ENCODE measurements at regions not wholly inside any gene's neighbourhood (a gene's known extent, or its start where the extent isn't known, plus 50 kb on each side); places are given as distances from the start of the nearest gene placed in this dataset.

DNA sequence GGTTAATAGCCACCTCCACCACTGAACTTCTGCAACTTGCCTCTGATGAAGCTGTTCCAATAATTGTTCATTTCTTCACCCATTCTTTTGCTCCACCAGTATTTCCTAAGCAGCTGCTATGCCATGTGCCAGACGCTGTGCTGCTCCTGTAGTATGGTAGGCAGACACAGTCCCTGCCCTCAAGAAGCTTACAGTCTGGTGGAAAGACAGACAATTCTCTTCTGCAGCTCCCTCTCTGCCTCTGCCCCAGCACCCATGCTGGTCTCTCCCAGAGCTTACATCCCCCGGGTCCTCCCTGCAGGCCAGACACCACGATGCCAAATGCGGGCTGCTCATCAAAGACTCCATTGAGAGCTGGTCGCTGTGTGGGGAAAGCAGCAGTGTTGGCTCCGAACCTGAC, 111.6 kb upstream of the ESRRB start:
- Mint-ChIP-seq H3K27me3 (peaks cover 33% of the 10 kb centered on the region), H3K36me3 (ENCODE audit: low read depth) (peaks cover 4% of the 10 kb centered on the region), H3K4me1 (no peaks in the 10 kb centered on the region), H3K4me3 (no peak overlapping the region), H3K27ac (no peak overlapping the region)
- no peaks in the 10 kb centered on the region for H3K9me3 ChIP-seq (ENCODE audit: control insufficient read depth, low read length, poor library complexity, severe bottlenecking)
- no peak for ATAC-seq
- DNase-seq, result no peak

DNA sequence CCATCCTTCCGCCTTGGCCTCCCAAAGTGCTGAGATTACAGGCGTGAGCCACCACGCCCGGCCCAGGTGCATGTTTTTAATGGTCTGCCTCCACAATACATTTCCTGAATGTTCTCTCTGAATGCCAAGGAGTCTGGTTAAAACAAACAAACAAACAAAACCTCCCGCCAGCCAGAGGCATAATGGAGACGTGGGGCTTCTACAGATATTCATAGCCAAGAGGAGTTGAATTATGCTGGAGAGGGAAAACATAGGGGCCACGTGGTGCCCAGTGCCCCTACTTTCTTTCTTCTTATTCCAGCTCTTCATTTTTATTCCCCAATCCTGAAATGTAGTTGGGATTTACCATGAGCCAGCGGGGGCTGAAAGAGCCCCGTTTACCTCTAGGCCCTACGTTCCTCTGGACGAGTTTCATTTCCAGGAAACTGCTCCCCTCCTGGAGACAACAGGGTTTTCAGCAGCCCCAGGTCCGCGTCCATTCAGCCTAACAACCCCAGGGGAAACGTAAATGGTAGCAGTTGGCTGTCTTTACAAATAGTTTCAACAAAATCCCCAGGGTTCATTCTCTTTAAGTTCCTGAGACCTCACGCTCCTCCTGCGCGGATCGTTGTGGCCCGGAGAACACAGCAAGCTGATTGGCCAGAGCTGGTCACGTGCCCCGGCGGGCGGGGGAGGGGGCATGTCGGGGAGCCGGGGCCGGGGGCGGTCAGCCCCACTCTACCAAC, 108.5 kb upstream of the ESRRB start:
- H3K9me3 ChIP-seq (ENCODE audit: control insufficient read depth, low read length, poor library complexity, severe bottlenecking), result no peaks in the 10 kb centered on the region
- H3K4me3 Mint-ChIP-seq, result no peak overlapping the region
- H3K36me3 Mint-ChIP-seq (ENCODE audit: low read depth), result peaks cover 4% of the 10 kb centered on the region
- DNase-seq, result no peak
- no peak for ATAC-seq
- H3K27me3 Mint-ChIP-seq, result peaks cover 40% of the 10 kb centered on the region
- H3K27ac Mint-ChIP-seq, result no peak overlapping the region
- H3K4me1 Mint-ChIP-seq, result no peaks in the 10 kb centered on the region

DNA sequence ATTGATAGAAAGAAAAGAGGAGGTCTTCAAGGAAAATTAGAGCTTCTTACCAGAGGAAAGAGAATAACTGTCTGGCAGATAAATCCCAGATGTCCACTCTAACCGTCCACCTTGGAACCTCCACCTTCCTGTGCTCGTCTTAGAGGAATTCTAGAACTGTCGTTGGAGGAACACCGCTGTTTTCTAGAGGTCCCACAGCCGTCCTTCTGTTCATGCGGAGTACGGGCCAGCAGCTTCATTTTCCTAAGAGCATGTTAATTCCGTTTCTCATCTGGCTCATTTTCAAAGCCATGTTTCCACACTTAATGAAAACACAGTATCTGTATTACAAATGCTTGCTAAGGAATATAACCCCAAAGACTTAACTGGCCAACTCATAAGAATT, 107.9 kb upstream of the ESRRB start:
- no peak for DNase-seq
- no peak overlapping the region for H3K4me3 Mint-ChIP-seq
- peaks cover 38% of the 10 kb centered on the region for H3K27me3 Mint-ChIP-seq
- H3K4me1 Mint-ChIP-seq, result no peaks in the 10 kb centered on the region
- ATAC-seq, result no peak
- peaks cover 4% of the 10 kb centered on the region for H3K36me3 Mint-ChIP-seq (ENCODE audit: low read depth)
- no peak overlapping the region for H3K27ac Mint-ChIP-seq
- H3K9me3 ChIP-seq (ENCODE audit: control insufficient read depth, low read length, poor library complexity, severe bottlenecking), result no peaks in the 10 kb centered on the region

DNA sequence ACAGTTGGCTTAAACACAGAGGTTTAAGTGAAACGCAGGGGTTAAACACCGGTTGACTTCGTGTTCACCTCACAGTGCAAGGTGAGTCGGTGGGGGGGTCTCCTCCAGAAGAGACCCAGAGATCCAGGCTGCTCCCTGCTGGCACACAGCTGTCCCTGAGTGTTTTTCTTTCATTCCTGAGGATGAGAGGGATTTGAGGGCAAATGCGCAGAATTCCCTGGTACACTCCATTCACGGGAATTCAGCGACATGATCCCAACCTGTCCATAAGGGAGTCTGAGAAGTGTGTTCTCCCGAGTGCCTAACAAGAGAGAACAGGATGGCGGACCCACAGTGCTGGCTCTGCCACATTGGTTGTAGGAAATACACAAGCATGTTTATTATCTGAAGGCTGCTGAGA, 107.2 kb upstream of the ESRRB start:
- DNase-seq, result no peak
- Mint-ChIP-seq H3K27ac (no peak overlapping the region), H3K36me3 (ENCODE audit: low read depth) (peaks cover under 1% of the 10 kb centered on the region), H3K4me1 (no peaks in the 10 kb centered on the region), H3K4me3 (no peak overlapping the region), H3K27me3 (peaks cover 34% of the 10 kb centered on the region)
- no peak for ATAC-seq
- no peaks in the 10 kb centered on the region for H3K9me3 ChIP-seq (ENCODE audit: control insufficient read depth, low read length, poor library complexity, severe bottlenecking)

DNA sequence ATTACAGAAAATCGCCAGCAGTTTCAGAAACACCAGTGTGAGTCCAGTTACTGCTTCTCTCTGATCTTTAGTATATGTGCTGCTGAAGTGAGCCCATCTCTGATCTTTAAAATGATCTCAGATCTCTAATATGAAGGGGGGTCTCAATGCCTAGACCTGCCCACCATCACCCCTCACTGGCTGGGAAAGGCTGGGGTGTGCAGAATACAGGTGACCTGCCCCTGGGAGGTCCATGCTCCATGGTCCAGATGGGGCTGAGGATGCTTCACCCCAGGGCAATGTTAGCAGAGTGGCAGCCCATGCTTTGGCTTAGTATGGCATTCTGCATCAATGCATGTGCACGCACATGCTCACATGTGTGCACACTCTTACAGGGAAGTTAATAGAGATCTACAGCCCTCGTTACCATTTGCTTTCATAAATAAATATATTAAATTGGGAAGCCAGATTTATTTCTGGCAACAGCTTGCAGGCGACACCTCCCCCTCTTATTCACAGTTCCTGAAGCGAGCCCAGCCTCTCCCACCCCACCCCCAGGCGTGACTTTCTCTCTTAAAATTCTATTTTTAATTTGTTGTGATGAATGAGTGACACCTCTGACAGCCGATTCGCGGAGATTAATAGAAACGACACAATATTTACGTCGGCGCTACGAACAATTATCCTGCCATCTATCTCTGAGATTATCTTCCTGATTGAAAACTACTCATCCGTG, 104.7 kb upstream of the ESRRB start:
- DNase-seq (no peak), ATAC-seq (no peak)
- Mint-ChIP-seq H3K36me3 (ENCODE audit: low read depth) (no peaks in the 10 kb centered on the region), H3K4me3 (no peak overlapping the region), H3K27ac (no peak overlapping the region), H3K4me1 (no peaks in the 10 kb centered on the region), H3K27me3 (peaks cover 19% of the 10 kb centered on the region)
- H3K9me3 ChIP-seq (ENCODE audit: control insufficient read depth, low read length, poor library complexity, severe bottlenecking), result no peaks in the 10 kb centered on the region

DNA sequence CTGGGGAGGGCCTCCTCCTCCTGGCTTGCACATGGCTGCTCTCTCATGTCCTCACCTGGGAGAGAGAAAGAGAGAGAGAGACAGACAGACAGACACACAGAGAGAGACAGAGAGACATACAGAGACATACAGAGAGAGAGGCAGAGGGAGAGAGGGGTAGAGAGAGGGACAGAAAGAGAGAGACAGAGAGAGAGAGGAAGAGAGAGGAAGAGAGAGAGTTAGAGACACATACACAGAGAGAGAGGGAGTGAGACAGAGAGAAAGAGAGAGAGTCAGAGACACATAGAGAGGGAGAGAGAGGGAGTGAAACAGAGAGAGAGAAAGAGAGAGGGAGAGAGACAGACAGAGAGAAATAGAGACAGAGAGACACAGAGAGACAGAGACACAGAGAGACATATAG, 103.6 kb upstream of the ESRRB start:
- ATAC-seq, result no peak
- Mint-ChIP-seq H3K27ac (no peak overlapping the region), H3K27me3 (peaks cover 18% of the 10 kb centered on the region), H3K4me1 (no peaks in the 10 kb centered on the region), H3K36me3 (ENCODE audit: low read depth) (no peaks in the 10 kb centered on the region), H3K4me3 (no peak overlapping the region)
- no peak for DNase-seq
- H3K9me3 ChIP-seq (ENCODE audit: control insufficient read depth, low read length, poor library complexity, severe bottlenecking), result no peaks in the 10 kb centered on the region

DNA sequence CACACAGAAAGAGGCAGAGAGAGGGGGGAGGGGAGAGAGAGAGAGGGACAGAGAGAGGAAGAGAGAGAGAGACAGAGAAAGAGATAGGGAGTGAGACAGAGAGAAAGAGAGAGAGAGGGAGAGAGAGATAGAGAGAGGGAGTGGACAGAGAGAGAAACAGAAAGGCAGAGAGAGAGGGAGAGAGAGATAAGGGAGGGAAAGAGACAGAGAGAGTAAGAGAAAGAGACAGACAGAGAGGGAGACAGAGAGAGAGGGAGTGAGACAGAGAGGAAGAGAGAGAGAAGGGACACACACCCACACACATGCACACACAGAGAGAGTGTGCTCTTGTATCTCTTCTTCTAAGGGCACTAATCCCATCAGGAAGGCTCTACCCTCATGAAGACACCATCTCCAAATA, 103.2 kb upstream of the ESRRB start:
- Mint-ChIP-seq H3K36me3 (ENCODE audit: low read depth) (no peaks in the 10 kb centered on the region), H3K4me3 (no peak overlapping the region), H3K27me3 (peaks cover 22% of the 10 kb centered on the region), H3K4me1 (no peaks in the 10 kb centered on the region), H3K27ac (no peak overlapping the region)
- no peak for DNase-seq
- no peaks in the 10 kb centered on the region for H3K9me3 ChIP-seq (ENCODE audit: control insufficient read depth, low read length, poor library complexity, severe bottlenecking)
- no peak for ATAC-seq

DNA sequence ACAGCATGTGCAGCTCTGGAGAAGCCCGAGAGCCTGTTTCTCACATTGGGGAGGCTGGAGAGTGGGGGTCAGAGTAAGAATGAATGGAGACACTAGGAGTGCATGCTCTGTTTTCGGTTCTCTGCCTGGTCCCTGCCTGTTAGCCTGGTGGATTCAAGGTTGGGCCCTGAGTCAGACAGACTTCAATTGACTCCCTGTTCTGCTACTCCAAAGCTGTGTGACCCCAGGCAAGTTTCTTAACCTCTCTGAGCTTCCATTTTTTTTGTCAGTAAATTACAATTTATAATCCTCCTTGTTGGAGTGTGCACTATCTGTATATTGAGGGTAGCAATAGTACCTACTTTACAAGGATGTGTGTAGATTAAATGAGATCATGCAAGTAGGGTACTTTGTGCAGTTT, 102.6 kb upstream of the ESRRB start:
- DNase-seq (no peak), ATAC-seq (no peak)
- H3K4me3 Mint-ChIP-seq, result no peak overlapping the region
- H3K9me3 ChIP-seq (ENCODE audit: control insufficient read depth, low read length, poor library complexity, severe bottlenecking), result no peaks in the 10 kb centered on the region
- peaks cover 25% of the 10 kb centered on the region for H3K27me3 Mint-ChIP-seq
- H3K4me1 Mint-ChIP-seq, result no peaks in the 10 kb centered on the region
- H3K27ac Mint-ChIP-seq, result no peak overlapping the region
- H3K36me3 Mint-ChIP-seq (ENCODE audit: low read depth), result no peaks in the 10 kb centered on the region

DNA sequence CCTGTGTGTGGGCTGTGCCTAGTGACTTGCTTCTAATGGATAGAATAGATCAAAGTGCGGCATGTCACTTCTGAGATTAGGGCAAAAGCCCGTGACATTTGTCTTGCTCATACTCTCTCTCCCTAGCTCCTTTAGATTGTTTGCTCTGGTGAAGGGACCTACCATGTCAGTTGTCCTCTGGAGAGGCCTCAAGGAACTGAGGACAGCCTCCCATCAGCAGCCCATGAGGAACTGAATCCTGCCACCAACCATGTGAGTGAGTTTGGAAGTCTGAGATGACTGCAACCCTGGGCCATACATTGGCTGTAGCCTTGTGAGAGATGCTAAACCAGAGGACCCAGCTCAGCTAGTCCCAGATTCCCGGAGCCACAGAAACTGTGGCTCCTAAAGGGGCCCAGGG, 101.6 kb upstream of the ESRRB start:
- H3K9me3 ChIP-seq (ENCODE audit: control insufficient read depth, low read length, poor library complexity, severe bottlenecking), result no peaks in the 10 kb centered on the region
- Mint-ChIP-seq H3K4me1 (no peaks in the 10 kb centered on the region), H3K36me3 (ENCODE audit: low read depth) (peaks cover 2% of the 10 kb centered on the region), H3K4me3 (no peak overlapping the region), H3K27me3 (peaks cover 19% of the 10 kb centered on the region), H3K27ac (no peak overlapping the region)
- no peak for DNase-seq
- ATAC-seq, result no peak

DNA sequence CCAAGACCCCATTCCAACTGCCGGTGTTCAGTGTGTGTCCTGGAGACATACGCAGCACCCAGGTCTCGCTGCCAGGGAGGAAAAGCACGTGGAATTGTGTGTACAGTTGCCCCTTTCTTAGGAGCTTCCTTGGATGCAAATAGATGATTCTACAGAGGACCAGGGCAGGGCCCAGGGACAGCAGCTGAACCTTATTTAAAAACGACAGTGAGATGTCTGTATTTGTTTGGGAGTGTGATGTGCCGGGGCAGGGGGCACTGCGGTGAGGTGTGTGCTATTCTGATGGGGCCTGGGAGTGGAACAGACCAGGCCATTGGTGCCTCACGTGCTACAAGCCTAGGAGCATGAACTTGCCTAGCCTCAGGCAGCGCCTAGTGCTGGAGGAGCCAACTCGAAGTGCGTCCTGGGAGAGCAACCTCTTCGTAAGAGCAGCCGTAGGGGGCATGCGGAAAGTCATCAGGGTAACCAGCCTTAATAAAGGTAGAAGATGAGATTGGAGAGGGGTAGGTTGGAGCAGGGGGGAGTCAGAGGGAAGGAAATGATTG, 98.3 kb upstream of the ESRRB start:
- Mint-ChIP-seq H3K36me3 (ENCODE audit: low read depth) (peaks cover 2% of the 10 kb centered on the region), H3K27ac (no peak overlapping the region)

DNA sequence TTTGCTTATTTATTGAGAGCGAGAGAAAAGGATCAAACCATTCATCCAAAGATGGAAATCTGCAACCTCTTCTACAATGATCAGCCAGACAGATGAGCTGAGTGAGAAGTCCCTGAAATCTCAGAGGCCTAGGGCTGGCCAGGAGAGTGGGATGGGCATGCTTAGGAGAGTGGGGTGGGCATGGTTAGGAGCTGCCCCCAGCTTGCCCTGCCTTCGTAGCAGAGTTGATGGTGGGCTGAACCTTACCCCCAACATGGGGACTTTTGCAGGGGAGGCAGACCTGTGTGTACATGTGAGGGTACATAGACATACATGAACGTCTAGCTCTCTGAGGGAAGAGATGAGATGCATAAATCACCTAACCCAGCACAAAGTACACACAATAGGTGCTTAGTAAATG, 95.7 kb upstream of the ESRRB start:
- H3K4me1 Mint-ChIP-seq, result no peaks in the 10 kb centered on the region
- H3K9me3 ChIP-seq (ENCODE audit: control insufficient read depth, low read length, poor library complexity, severe bottlenecking), result no peaks in the 10 kb centered on the region
- peaks cover 2% of the 10 kb centered on the region for H3K36me3 Mint-ChIP-seq (ENCODE audit: low read depth)
- ATAC-seq (no peak), DNase-seq (no peak)
- H3K27me3 Mint-ChIP-seq, result peaks cover 24% of the 10 kb centered on the region
- H3K27ac Mint-ChIP-seq, result no peak overlapping the region
- no peak overlapping the region for H3K4me3 Mint-ChIP-seq

More for the DNA sequence above, 98.3 kb upstream of the ESRRB start:
- ATAC-seq (no peak), DNase-seq (no peak)
- H3K4me1 Mint-ChIP-seq, result no peaks in the 10 kb centered on the region
- no peak overlapping the region for H3K4me3 Mint-ChIP-seq
- no peaks in the 10 kb centered on the region for H3K9me3 ChIP-seq (ENCODE audit: control insufficient read depth, low read length, poor library complexity, severe bottlenecking)
- H3K27me3 Mint-ChIP-seq, result peaks cover 18% of the 10 kb centered on the region

DNA sequence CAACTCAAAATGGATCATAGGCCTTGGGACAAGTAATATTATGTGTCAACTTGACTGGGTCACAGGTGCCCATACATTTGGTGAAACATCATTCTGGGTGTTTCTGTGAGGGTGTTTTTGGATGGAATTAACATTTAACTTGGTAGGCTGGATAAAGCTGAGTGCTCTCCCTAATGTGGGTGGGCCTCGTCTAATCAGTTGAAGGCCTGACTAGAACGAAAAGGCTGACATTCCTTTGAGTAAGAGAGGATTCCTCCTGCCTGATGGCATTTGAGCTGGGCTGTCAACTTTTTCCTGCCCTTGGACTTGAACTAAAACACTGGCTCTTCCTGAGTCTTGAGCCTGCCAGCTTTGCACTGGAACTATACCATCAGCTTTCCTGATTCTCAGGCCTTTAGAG, 93.4 kb upstream of the ESRRB start:
- peaks cover 20% of the 10 kb centered on the region for H3K27me3 Mint-ChIP-seq
- H3K27ac Mint-ChIP-seq, result no peak overlapping the region
- H3K36me3 Mint-ChIP-seq (ENCODE audit: low read depth), result peaks cover 2% of the 10 kb centered on the region
- H3K4me1 Mint-ChIP-seq, result no peaks in the 10 kb centered on the region
- no peak overlapping the region for H3K4me3 Mint-ChIP-seq
- DNase-seq (no peak), ATAC-seq (no peak)
- no peaks in the 10 kb centered on the region for H3K9me3 ChIP-seq (ENCODE audit: control insufficient read depth, low read length, poor library complexity, severe bottlenecking)

DNA sequence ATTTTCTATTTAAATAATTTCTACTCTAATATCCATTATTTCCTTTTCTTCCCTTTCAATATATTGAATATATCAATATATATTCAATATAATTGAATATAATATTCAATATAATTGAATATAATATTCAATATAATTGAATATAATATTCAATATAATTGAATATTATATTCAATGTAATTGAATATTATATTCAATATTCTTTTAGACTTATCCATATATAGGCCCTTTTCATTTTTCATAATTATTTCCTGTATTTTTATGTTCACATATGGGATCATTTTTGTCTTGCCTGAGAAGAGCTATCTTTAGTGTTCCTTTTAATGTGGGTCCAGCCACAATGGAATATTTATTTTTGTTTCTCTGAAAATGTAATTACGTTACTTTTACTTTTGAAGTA, 88.9 kb upstream of the ESRRB start:
- no peaks in the 10 kb centered on the region for H3K9me3 ChIP-seq (ENCODE audit: control insufficient read depth, low read length, poor library complexity, severe bottlenecking)
- no peak overlapping the region for H3K4me3 Mint-ChIP-seq
- H3K36me3 Mint-ChIP-seq (ENCODE audit: low read depth), result no peaks in the 10 kb centered on the region
- H3K4me1 Mint-ChIP-seq, result no peaks in the 10 kb centered on the region
- ATAC-seq, result no peak
- no peak overlapping the region for H3K27ac Mint-ChIP-seq
- DNase-seq, result no peak
- peaks cover 8% of the 10 kb centered on the region for H3K27me3 Mint-ChIP-seq

DNA sequence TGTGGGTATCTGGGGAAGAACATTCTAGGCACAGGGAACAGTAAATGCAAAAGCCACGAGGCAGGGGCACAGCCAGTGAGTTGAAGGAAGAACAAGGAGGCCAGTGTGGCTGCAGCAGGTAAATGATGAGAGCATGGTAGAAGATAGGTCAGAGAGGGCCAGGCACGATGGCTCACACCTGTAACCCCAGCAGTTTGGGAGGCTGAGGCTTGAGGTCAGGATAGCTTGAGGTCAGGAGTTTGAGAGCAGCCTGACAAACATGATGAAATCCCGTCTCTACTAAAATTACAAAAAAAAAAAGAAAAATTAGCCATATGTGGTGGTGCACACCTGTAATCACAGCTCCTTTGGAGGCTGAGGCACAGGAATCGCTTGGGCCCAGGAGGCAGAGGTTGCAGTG, 86.7 kb upstream of the ESRRB start:
- no peak for DNase-seq
- H3K4me3 Mint-ChIP-seq, result no peak overlapping the region
- no peak for ATAC-seq

More for the DNA sequence above, 86.7 kb upstream of the ESRRB start:
- Mint-ChIP-seq H3K4me1 (no peaks in the 10 kb centered on the region), H3K27ac (no peak overlapping the region), H3K27me3 (peaks cover 20% of the 10 kb centered on the region), H3K36me3 (ENCODE audit: low read depth) (no peaks in the 10 kb centered on the region)
- H3K9me3 ChIP-seq (ENCODE audit: control insufficient read depth, low read length, poor library complexity, severe bottlenecking), result no peaks in the 10 kb centered on the region

Data from T-helper 17 cell (primary cell).